ENCODE measurements at regions not wholly inside any gene's neighbourhood (a gene's known extent, or its start where the extent isn't known, plus 50 kb on each side); places are given as distances from the start of the nearest gene placed in this dataset.

GRCh38 chr4:35506161-35506560 lies 738.2 kb downstream of the ARAP2 start:
- DNase-seq (ENCODE audit: low read depth, low spot score), result no peak

GRCh38 chr4:35511851-35512250 lies 732.5 kb downstream of the ARAP2 start:
- no peak for DNase-seq (ENCODE audit: low read depth, low spot score)

GRCh38 chr4:35516102-35516501 lies 728.2 kb downstream of the ARAP2 start:
- no peak for DNase-seq (ENCODE audit: low read depth, low spot score)

- DNase-seq (ENCODE audit: low read depth, low spot score), result no peak
Measured at GRCh38 chr4:35520059-35520458, 724.3 kb downstream of the ARAP2 start.

- DNase-seq (ENCODE audit: low read depth, low spot score), result no peak
Measured at GRCh38 chr4:35521682-35522081, 722.6 kb downstream of the ARAP2 start.

- no peak for DNase-seq (ENCODE audit: low read depth, low spot score)
Measured at GRCh38 chr4:35525192-35525978, 718.9 kb downstream of the ARAP2 start.

GRCh38 chr4:35526456-35526855 lies 717.9 kb downstream of the ARAP2 start:
- DNase-seq (ENCODE audit: low read depth, low spot score), result no peak

GRCh38 chr4:35534962-35535361 lies 709.4 kb downstream of the ARAP2 start:
- DNase-seq (ENCODE audit: low read depth, low spot score), result no peak

GRCh38 chr4:35538807-35539206 lies 705.5 kb downstream of the ARAP2 start:
- no peak for DNase-seq (ENCODE audit: low read depth, low spot score)

GRCh38 chr4:35539404-35540055 lies 704.8 kb downstream of the ARAP2 start:
- no peak for DNase-seq (ENCODE audit: low read depth, low spot score)

GRCh38 chr4:35541146-35541887 lies 703.0 kb downstream of the ARAP2 start:
- DNase-seq (ENCODE audit: low read depth, low spot score), result no peak

- no peak for DNase-seq (ENCODE audit: low read depth, low spot score)
Measured at GRCh38 chr4:35541888-35542213, 702.5 kb downstream of the ARAP2 start.

- no peak for DNase-seq (ENCODE audit: low read depth, low spot score)
Measured at GRCh38 chr4:35548921-35549320, 695.4 kb downstream of the ARAP2 start.

GRCh38 chr4:35556387-35556786 lies 687.9 kb downstream of the ARAP2 start:
- no peak for DNase-seq (ENCODE audit: low read depth, low spot score)

GRCh38 chr4:35559559-35560365 lies 684.6 kb downstream of the ARAP2 start:
- DNase-seq (ENCODE audit: low read depth, low spot score), result no peak

- no peak for DNase-seq (ENCODE audit: low read depth, low spot score)
Measured at GRCh38 chr4:35562861-35563260, 681.5 kb downstream of the ARAP2 start.

GRCh38 chr4:35565640-35566039 lies 678.7 kb downstream of the ARAP2 start:
- no peak for DNase-seq (ENCODE audit: low read depth, low spot score)

GRCh38 chr4:35591035-35591434 lies 653.3 kb downstream of the ARAP2 start:
- no peak for DNase-seq (ENCODE audit: low read depth, low spot score)

- DNase-seq (ENCODE audit: low read depth, low spot score), result no peak
Measured at GRCh38 chr4:35604252-35604651, 640.1 kb downstream of the ARAP2 start.

- no peak for DNase-seq (ENCODE audit: low read depth, low spot score)
Measured at GRCh38 chr4:35604724-35605123, 639.6 kb downstream of the ARAP2 start.

GRCh38 chr4:35608205-35608604 lies 636.1 kb downstream of the ARAP2 start:
- DNase-seq (ENCODE audit: low read depth, low spot score), result no peak

GRCh38 chr4:35614120-35614519 lies 630.2 kb downstream of the ARAP2 start:
- DNase-seq (ENCODE audit: low read depth, low spot score), result no peak
